ENCODE measurements at regions not wholly inside any gene's neighbourhood (a gene's known extent, or its start where the extent isn't known, plus 50 kb on each side); places are given as distances from the start of the nearest gene placed in this dataset.

DNA sequence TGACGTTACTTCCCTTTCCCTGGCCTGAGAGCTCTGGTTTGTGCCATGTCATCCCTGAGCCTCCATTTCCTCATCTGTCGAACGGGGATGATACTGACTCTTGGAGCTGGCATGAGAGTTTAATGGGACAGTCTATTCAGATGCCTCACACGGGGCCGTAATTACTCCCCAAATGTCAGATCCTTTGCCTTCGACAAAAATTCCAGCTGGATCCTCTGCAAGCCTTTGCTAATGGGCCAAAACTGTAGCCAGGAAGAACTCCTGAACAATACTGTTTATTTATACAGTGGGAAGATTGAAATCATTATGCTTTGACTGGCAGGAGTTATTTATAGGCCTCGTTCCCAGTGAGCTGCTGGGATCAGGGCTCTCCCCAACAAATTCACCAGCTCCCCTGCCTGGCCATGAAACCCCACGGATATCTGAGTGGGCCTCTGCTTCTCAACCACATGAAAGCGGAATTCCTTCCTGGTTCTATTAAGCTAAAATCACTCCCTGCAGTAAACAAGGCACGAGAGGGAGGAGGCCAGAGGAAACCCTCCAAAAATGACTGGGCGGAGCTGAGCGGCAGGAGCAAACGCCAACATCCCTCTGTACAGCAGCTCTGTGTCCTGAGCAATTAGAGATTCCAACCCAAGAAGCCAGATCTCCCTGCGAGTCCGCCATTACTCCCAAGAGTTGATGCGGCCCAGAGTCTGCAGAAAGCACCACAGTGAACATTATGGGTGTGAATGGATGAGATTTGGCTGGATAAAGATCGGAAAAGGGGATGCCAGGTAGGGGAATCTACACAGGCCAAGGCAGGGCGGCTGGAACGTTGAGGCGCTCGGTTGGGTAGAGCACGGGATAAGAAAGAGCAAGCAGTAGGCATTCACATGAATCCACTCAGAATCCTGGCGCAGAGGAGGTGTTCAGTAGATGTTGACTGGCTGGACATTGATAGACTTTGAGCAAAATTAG, 326.1 kb downstream of the BCL11B start:
- no peak for TF ChIP-seq CTCF (IDR thresholded peaks at IDR 0.05)
- TF ChIP-seq POLR2A (IDR thresholded peaks at IDR 0.05): no peak
- no peak for TF ChIP-seq EP300 (IDR thresholded peaks at IDR 0.05)
